Calu3 (cell line): ENCODE measurements at regions not wholly inside any gene's neighbourhood (a gene's known extent, or its start where the extent isn't known, plus 50 kb on each side); places are given as distances from the start of the nearest gene placed in this dataset.

Source experiments
- BruUV-seq: library from RNA; stranded (reverse); fragments of 400-500 nt; replicated peaks from 2 replicates; lab custom pipeline; 2021; lab: Mats Ljungman, UMichigan
- CTCF ChIA-PET: fragments of 300-600 bp; sonication (Branson Sonifier 250); formaldehyde crosslinking; loops from one replicate; lab custom pipeline; 2022; ENCODE audit warnings: antibody characterized with exemption; lab: Charles Lee
- DNase-seq: peaks from one replicate; pipeline ENCODE4 v3.0.0; 2022
- H3K27ac Mint-ChIP-seq: one replicate; pipeline ENCODE4 v1.8.0; 2022; ENCODE audit warnings: mixed read lengths; ENCODE audit not compliant: unreplicated experiment
- H3K27me3 Mint-ChIP-seq: one replicate; pipeline ENCODE4 v1.8.0; 2022; ENCODE audit warnings: mixed read lengths; ENCODE audit not compliant: unreplicated experiment
- H3K36me3 Mint-ChIP-seq: one replicate; pipeline ENCODE4 v1.8.0; 2022; ENCODE audit warnings: mild to moderate bottlenecking, moderate library complexity, mixed read lengths; ENCODE audit not compliant: insufficient read depth, unreplicated experiment
- H3K4me1 Mint-ChIP-seq: one replicate; pipeline ENCODE4 v1.8.0; 2022; ENCODE audit warnings: mild to moderate bottlenecking, low read depth, mixed read lengths; ENCODE audit not compliant: unreplicated experiment
- H3K4me3 Mint-ChIP-seq: one replicate; pipeline ENCODE4 v1.8.0; 2022; ENCODE audit warnings: mild to moderate bottlenecking, low read depth, moderate library complexity, mixed read lengths; ENCODE audit not compliant: unreplicated experiment
- H3K9me3 Mint-ChIP-seq: one replicate; pipeline ENCODE4 v1.8.0; 2022; ENCODE audit warnings: low read depth, mixed read lengths; ENCODE audit not compliant: unreplicated experiment
- intact Hi-C: fragments of 100-400 bp; cut with micrococcal nuclease; formaldehyde crosslinking; loops from one replicate; pipeline ENCODE4 v1.10.0; 2022; ENCODE audit not compliant: unreplicated experiment
- TF ChIP-seq, protein P1 (sequence below): fragments of 200-600 bp; IDR thresholded peaks from one replicate; pipeline ENCODE4 v1.8.0; 2022; ENCODE audit warnings: antibody characterized with exemption; ENCODE audit not compliant: unreplicated experiment

GRCh38 chr13:99777873-99778272, 193.7 kb downstream of the ZIC5 start:
- no peak overlapping the region for H3K27ac Mint-ChIP-seq
- TF ChIP-seq, protein P1, sequence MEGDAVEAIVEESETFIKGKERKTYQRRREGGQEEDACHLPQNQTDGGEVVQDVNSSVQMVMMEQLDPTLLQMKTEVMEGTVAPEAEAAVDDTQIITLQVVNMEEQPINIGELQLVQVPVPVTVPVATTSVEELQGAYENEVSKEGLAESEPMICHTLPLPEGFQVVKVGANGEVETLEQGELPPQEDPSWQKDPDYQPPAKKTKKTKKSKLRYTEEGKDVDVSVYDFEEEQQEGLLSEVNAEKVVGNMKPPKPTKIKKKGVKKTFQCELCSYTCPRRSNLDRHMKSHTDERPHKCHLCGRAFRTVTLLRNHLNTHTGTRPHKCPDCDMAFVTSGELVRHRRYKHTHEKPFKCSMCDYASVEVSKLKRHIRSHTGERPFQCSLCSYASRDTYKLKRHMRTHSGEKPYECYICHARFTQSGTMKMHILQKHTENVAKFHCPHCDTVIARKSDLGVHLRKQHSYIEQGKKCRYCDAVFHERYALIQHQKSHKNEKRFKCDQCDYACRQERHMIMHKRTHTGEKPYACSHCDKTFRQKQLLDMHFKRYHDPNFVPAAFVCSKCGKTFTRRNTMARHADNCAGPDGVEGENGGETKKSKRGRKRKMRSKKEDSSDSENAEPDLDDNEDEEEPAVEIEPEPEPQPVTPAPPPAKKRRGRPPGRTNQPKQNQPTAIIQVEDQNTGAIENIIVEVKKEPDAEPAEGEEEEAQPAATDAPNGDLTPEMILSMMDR: no peak
- H3K36me3 Mint-ChIP-seq: no peaks in the 10 kb centered on the region
- CTCF ChIA-PET: no interaction called here
- no peaks in the 10 kb centered on the region for H3K9me3 Mint-ChIP-seq
- H3K27me3 Mint-ChIP-seq: no peaks in the 10 kb centered on the region
- H3K4me3 Mint-ChIP-seq: no peak overlapping the region
- intact Hi-C loops: no loop called here
- BruUV-seq: no TSS peak
- no peaks in the 10 kb centered on the region for H3K4me1 Mint-ChIP-seq
- no peak for DNase-seq

- Mint-ChIP-seq H3K27me3 (no peaks in the 10 kb centered on the region), H3K4me3 (no peak overlapping the region), H3K27ac (no peak overlapping the region), H3K9me3 (no peaks in the 10 kb centered on the region), H3K36me3 (no peaks in the 10 kb centered on the region), H3K4me1 (no peaks in the 10 kb centered on the region)
- intact Hi-C loops: no loop called here
- no peak for DNase-seq
- TF ChIP-seq, protein P1: no peak
- CTCF ChIA-PET: no interaction called here
- BruUV-seq: no TSS peak
Observed at GRCh38 chr13:99774644-99775043, 196.9 kb downstream of the ZIC5 start.

GRCh38 chr13:99768986-99769385, 202.6 kb downstream of the ZIC5 start:
- no peak overlapping the region for H3K27ac Mint-ChIP-seq
- BruUV-seq: no TSS peak
- TF ChIP-seq, protein P1: no peak
- H3K27me3 Mint-ChIP-seq: no peaks in the 10 kb centered on the region
- CTCF ChIA-PET: no interaction called here
- H3K36me3 Mint-ChIP-seq: no peaks in the 10 kb centered on the region
- no peaks in the 10 kb centered on the region for H3K4me1 Mint-ChIP-seq
- no peak overlapping the region for H3K4me3 Mint-ChIP-seq
- H3K9me3 Mint-ChIP-seq: no peaks in the 10 kb centered on the region
- no peak for DNase-seq
- intact Hi-C loops: no loop called here

DNA sequence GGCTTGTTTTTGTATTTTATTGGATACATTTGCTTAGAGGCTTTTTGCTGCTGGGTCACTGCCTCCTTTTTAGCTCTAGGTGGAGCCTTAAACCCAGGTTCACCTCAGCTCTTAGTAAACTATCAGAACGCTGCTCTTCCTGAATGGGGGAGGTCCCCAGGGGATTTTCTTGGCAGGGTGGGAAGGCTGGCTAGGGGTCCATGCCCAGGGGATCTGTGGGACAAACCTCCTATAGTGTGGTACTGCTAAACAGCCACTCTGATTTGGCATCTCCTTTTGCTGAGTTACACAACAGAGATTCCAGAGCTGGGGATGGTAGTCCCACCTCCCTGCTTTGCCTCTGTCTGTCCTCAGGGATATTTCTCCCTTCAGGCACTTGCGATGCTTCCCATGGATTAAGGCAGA, 204.9 kb downstream of the ZIC5 start:
- Mint-ChIP-seq H3K9me3 (no peaks in the 10 kb centered on the region), H3K27ac (no peak overlapping the region), H3K4me3 (no peak overlapping the region), H3K27me3 (no peaks in the 10 kb centered on the region), H3K4me1 (no peaks in the 10 kb centered on the region), H3K36me3 (no peaks in the 10 kb centered on the region)
- intact Hi-C loops: no loop called here
- no peak for DNase-seq
- TF ChIP-seq, protein P1: no peak
- no TSS peak for BruUV-seq
- CTCF ChIA-PET: no interaction called here

DNA sequence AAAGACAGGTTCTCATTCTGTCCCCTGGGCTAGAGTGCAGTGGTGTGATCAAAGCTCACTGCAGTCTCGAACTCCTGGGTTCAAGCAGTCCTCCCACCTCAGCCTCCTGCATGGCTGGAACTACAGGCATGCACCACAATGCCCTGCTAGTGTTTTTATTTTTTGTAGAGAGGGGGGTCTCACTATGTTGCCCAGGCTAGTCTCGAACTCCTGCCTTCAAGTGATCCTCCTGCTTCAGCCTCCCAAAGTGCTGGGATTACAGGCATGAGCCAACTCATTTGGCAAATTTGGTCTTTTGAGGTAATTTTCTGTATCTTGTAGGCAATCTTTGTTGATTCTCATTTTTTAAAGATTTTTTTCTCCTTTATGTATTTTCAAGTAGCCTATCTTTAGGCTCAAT, 205.7 kb downstream of the ZIC5 start:
- CTCF ChIA-PET: no interaction called here
- H3K9me3 Mint-ChIP-seq: no peaks in the 10 kb centered on the region

More for the DNA sequence above, 205.7 kb downstream of the ZIC5 start:
- Mint-ChIP-seq H3K36me3 (no peaks in the 10 kb centered on the region), H3K4me3 (no peak overlapping the region), H3K4me1 (no peaks in the 10 kb centered on the region), H3K27me3 (no peaks in the 10 kb centered on the region), H3K27ac (no peak overlapping the region)
- BruUV-seq: no TSS peak
- DNase-seq: no peak
- TF ChIP-seq, protein P1: no peak
- intact Hi-C loops: no loop called here
